Ishikawa (cell line): ENCODE measurements at regions not wholly inside any gene's neighbourhood (a gene's known extent, or its start where the extent isn't known, plus 50 kb on each side); places are given as distances from the start of the nearest gene placed in this dataset.

Experiments used
- CEBPB ChIP-seq: IDR thresholded peaks from 2 replicates; pipeline ENCODE4 v1.6.1; 2012
- EGR1 ChIP-seq: IDR thresholded peaks from 2 replicates; pipeline ENCODE4 v1.6.1; 2012
- EP300 ChIP-seq: IDR thresholded peaks from 2 replicates; pipeline ENCODE4 v1.6.1; 2012; ENCODE audit warnings: borderline replicate concordance
- NFIC ChIP-seq: IDR thresholded peaks from 2 replicates; pipeline ENCODE4 v1.6.1; 2012
- RAD21 ChIP-seq: IDR thresholded peaks from 2 replicates; pipeline ENCODE4 v1.6.1; 2012; ENCODE audit warnings: low read depth
- TAF1 ChIP-seq: IDR thresholded peaks from 2 replicates; pipeline ENCODE4 v1.6.1; 2012; ENCODE audit warnings: low read depth, mild to moderate bottlenecking
- TEAD4 ChIP-seq: IDR thresholded peaks from 2 replicates; pipeline ENCODE4 v1.6.1; 2012
- TF ChIP-seq, protein P1 (sequence below): IDR thresholded peaks from 2 replicates; pipeline ENCODE4 v1.6.1; 2012; ENCODE audit warnings: low read depth, mild to moderate bottlenecking

DNA sequence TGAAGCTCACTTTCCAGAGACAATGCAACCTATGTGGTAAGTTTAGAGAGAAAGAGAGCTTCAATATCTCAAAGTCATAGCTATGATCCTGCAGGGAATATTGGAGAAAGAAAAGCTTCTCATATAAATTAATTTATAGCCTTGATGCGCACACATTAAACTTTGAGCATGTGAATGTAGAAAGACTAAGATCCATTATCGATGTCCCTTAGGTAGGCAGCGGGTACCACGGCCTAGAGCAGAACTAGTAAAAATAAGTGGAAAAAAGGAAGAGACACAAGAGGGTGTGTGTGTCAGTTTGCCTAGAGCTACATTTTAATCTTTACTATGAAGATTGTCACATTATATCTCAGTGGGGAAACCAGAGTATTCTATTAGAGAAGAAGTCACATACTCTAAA, 685.6 kb downstream of the AMY1C start:
- TF ChIP-seq EGR1 (no peak), CEBPB (no peak), NFIC (no peak), TEAD4 (no peak), TAF1 (no peak), RAD21 (no peak), EP300 (no peak)
- TF ChIP-seq, protein P1, sequence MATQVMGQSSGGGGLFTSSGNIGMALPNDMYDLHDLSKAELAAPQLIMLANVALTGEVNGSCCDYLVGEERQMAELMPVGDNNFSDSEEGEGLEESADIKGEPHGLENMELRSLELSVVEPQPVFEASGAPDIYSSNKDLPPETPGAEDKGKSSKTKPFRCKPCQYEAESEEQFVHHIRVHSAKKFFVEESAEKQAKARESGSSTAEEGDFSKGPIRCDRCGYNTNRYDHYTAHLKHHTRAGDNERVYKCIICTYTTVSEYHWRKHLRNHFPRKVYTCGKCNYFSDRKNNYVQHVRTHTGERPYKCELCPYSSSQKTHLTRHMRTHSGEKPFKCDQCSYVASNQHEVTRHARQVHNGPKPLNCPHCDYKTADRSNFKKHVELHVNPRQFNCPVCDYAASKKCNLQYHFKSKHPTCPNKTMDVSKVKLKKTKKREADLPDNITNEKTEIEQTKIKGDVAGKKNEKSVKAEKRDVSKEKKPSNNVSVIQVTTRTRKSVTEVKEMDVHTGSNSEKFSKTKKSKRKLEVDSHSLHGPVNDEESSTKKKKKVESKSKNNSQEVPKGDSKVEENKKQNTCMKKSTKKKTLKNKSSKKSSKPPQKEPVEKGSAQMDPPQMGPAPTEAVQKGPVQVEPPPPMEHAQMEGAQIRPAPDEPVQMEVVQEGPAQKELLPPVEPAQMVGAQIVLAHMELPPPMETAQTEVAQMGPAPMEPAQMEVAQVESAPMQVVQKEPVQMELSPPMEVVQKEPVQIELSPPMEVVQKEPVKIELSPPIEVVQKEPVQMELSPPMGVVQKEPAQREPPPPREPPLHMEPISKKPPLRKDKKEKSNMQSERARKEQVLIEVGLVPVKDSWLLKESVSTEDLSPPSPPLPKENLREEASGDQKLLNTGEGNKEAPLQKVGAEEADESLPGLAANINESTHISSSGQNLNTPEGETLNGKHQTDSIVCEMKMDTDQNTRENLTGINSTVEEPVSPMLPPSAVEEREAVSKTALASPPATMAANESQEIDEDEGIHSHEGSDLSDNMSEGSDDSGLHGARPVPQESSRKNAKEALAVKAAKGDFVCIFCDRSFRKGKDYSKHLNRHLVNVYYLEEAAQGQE, result no peak
